Caco-2 (cell line): ENCODE measurements at regions not wholly inside any gene's neighbourhood (a gene's known extent, or its start where the extent isn't known, plus 50 kb on each side); places are given as distances from the start of the nearest gene placed in this dataset.

Experiments used
- BruUV-seq: library from RNA; stranded (reverse); fragments of 400-500 nt; replicated peaks from 2 replicates; lab custom pipeline; 2021; lab: Mats Ljungman, UMichigan
- CTCF ChIA-PET: fragments of 300-600 bp; sonication (Branson Sonifier 250); formaldehyde crosslinking; loops from one replicate; lab custom pipeline; 2022; ENCODE audit warnings: antibody characterized with exemption; lab: Charles Lee
- POLR2A ChIA-PET: fragments of 300-600 bp; sonication (Branson Sonifier 250); formaldehyde crosslinking; loops from one replicate; lab custom pipeline; 2022; ENCODE audit warnings: antibody characterized with exemption; lab: Charles Lee
- DNase-seq, 2 experiments: peaks; one replicate each; pipeline versions ENCODE4 v3.0.0 to v3.0.0-alpha.2; 2020 to 2022
- H3K27me3 ChIP-seq: replicated peaks from 2 replicates; pipeline ENCODE4 v1.6.0; 2011; ENCODE audit warnings: low read length; ENCODE audit not compliant: control insufficient read depth, insufficient read depth
- H3K36me3 ChIP-seq: 2 replicates; pipeline ENCODE4 v1.5.1; 2011; ENCODE audit warnings: low read length; ENCODE audit not compliant: control insufficient read depth, insufficient read depth
- H3K4me1 ChIP-seq: fragments of 250-450 bp; sonication (Bioruptor Pico); 2 replicates; pipeline ENCODE4 v1.5.1; 2020; ENCODE audit warnings: mild to moderate bottlenecking
- H3K4me3 ChIP-seq: 2 replicates; pipeline ENCODE4 v1.5.1; 2011; ENCODE audit warnings: low read depth, mild to moderate bottlenecking, control low read depth, low read length
- H3K9me3 ChIP-seq: fragments of 250-450 bp; sonication (Bioruptor Pico); 2 replicates; pipeline ENCODE4 v1.5.1; 2020; ENCODE audit warnings: mild to moderate bottlenecking, moderate library complexity
- H3K27ac Mint-ChIP-seq: one replicate; pipeline ENCODE4 v1.8.0; 2022; ENCODE audit warnings: mixed read lengths; ENCODE audit not compliant: unreplicated experiment
- H3K27me3 Mint-ChIP-seq: one replicate; pipeline ENCODE4 v1.8.0; 2022; ENCODE audit warnings: mixed read lengths; ENCODE audit not compliant: insufficient read depth, unreplicated experiment
- H3K36me3 Mint-ChIP-seq: one replicate; pipeline ENCODE4 v1.8.0; 2022; ENCODE audit warnings: mild to moderate bottlenecking, mixed read lengths; ENCODE audit not compliant: insufficient read depth, unreplicated experiment
- H3K4me1 Mint-ChIP-seq: one replicate; pipeline ENCODE4 v1.8.0; 2022; ENCODE audit warnings: low read depth, mixed read lengths; ENCODE audit not compliant: unreplicated experiment
- H3K4me3 Mint-ChIP-seq: one replicate; pipeline ENCODE4 v1.8.0; 2022; ENCODE audit warnings: mild to moderate bottlenecking, moderate library complexity, mixed read lengths; ENCODE audit not compliant: unreplicated experiment
- H3K9me3 Mint-ChIP-seq: one replicate; pipeline ENCODE4 v1.8.0; 2022; ENCODE audit warnings: mixed read lengths; ENCODE audit not compliant: unreplicated experiment
- CTCF ChIP-seq, 2 experiments: fragments of 200-600 bp in 1 of 2; IDR thresholded peaks; 1 replicate in 1 of 2; 2 replicates in 1 of 2; pipeline versions ENCODE4 v1.5.1 to v1.8.0; 2011 to 2022; ENCODE audit warnings: antibody characterized with exemption in 1 of 2, control low read depth in 1 of 2, inconsistent platforms in 1 of 2, low read depth in 1 of 2, low read length in 1 of 2, mild to moderate bottlenecking in 1 of 2, moderate library complexity in 1 of 2; ENCODE audit not compliant: insufficient read depth in 1 of 2, severe bottlenecking in 1 of 2, unreplicated experiment in 1 of 2
- intact Hi-C: fragments of 100-400 bp; cut with micrococcal nuclease; formaldehyde crosslinking; loops from one replicate; pipeline ENCODE4 v1.10.0; 2022; ENCODE audit not compliant: unreplicated experiment

- Histone ChIP-seq H3K36me3 (no peaks in the 10 kb centered on the region), H3K4me3 (no peak overlapping the region), H3K4me1 (no peaks in the 10 kb centered on the region), H3K9me3 (peaks cover 2% of the 10 kb centered on the region; the same call in 1 of the 2 replicates), H3K27me3 (no peaks in the 10 kb centered on the region)
- H3K36me3 Mint-ChIP-seq = no peaks in the 10 kb centered on the region
- no TSS peak for BruUV-seq
- TF ChIP-seq CTCF (IDR thresholded peaks at IDR 0.05; ENCODE audit: insufficient read depth in 1 of 2, low read depth in 1 of 2, low read length in 1 of 2, severe bottlenecking in 1 of 2, unreplicated experiment in 1 of 2) = no peak
- H3K27me3 Mint-ChIP-seq = no peaks in the 10 kb centered on the region
- H3K27ac Mint-ChIP-seq = no peak overlapping the region
- no peaks in the 10 kb centered on the region for H3K9me3 Mint-ChIP-seq
- intact Hi-C loops = no loop called here
- no peak overlapping the region for H3K4me3 Mint-ChIP-seq
- peaks cover 6% of the 10 kb centered on the region for H3K4me1 Mint-ChIP-seq
- no peak for DNase-seq
- ChIA-PET CTCF (no interaction called here), POLR2A (no interaction called here)
Observed at GRCh38 chr3:147049821-147050220, 356.5 kb downstream of the ZIC4 start.

- DNase-seq = no peak
- H3K4me1 Mint-ChIP-seq = peaks cover 6% of the 10 kb centered on the region
- H3K27me3 Mint-ChIP-seq = no peaks in the 10 kb centered on the region
- no peaks in the 10 kb centered on the region for H3K36me3 Mint-ChIP-seq
- H3K4me3 Mint-ChIP-seq = no peak overlapping the region
- no peak for TF ChIP-seq CTCF (IDR thresholded peaks at IDR 0.05; ENCODE audit: insufficient read depth in 1 of 2, low read depth in 1 of 2, low read length in 1 of 2, severe bottlenecking in 1 of 2, unreplicated experiment in 1 of 2)
- Histone ChIP-seq H3K4me1 (no peaks in the 10 kb centered on the region), H3K36me3 (no peaks in the 10 kb centered on the region), H3K4me3 (no peak overlapping the region), H3K27me3 (no peaks in the 10 kb centered on the region), H3K9me3 (no peaks in the 10 kb centered on the region)
- intact Hi-C loops = no loop called here
- no TSS peak for BruUV-seq
- no peaks in the 10 kb centered on the region for H3K9me3 Mint-ChIP-seq
- no peak overlapping the region for H3K27ac Mint-ChIP-seq
- ChIA-PET POLR2A (no interaction called here), CTCF (no interaction called here)
Observed at GRCh38 chr3:147049305-147049704, 357.0 kb downstream of the ZIC4 start.

- intact Hi-C loops = no loop called here
- Mint-ChIP-seq H3K27me3 (no peaks in the 10 kb centered on the region), H3K36me3 (no peaks in the 10 kb centered on the region), H3K4me3 (no peak overlapping the region), H3K4me1 (peaks cover 6% of the 10 kb centered on the region), H3K9me3 (no peaks in the 10 kb centered on the region), H3K27ac (no peak overlapping the region)
- TF ChIP-seq CTCF (IDR thresholded peaks at IDR 0.05; ENCODE audit: insufficient read depth in 1 of 2, low read depth in 1 of 2, low read length in 1 of 2, severe bottlenecking in 1 of 2, unreplicated experiment in 1 of 2) = no peak
- Histone ChIP-seq H3K27me3 (no peaks in the 10 kb centered on the region), H3K36me3 (no peaks in the 10 kb centered on the region), H3K4me1 (no peaks in the 10 kb centered on the region), H3K9me3 (no peaks in the 10 kb centered on the region), H3K4me3 (no peak overlapping the region)
- ChIA-PET POLR2A (no interaction called here), CTCF (no interaction called here)
- no TSS peak for BruUV-seq
- no peak for DNase-seq
Observed at GRCh38 chr3:147046916-147047315, 359.4 kb downstream of the ZIC4 start.
